ENCODE measurements at regions not wholly inside any gene's neighbourhood (a gene's known extent, or its start where the extent isn't known, plus 50 kb on each side); places are given as distances from the start of the nearest gene placed in this dataset.
"Not testable (repeated sequence)": the region's sequence is repeated elsewhere in the genome, so short reads cannot be mapped to it uniquely, and the experiment has no call there.

- H3K36me3 Mint-ChIP-seq (ENCODE audit: unreplicated experiment): no peaks in the 10 kb centered on the region
- H3K9me3 Mint-ChIP-seq (ENCODE audit: unreplicated experiment): no peaks in the 10 kb centered on the region
These were observed 108.9 kb upstream of the CCZ1B start for GRCh38 chr7:6934981-6935380.

GRCh38 chr7:6936626-6937025 is 110.6 kb upstream of the CCZ1B start:
- not testable (repeated sequence) for H3K36me3 Mint-ChIP-seq (ENCODE audit: unreplicated experiment); H3K4me3 Mint-ChIP-seq (ENCODE audit: unreplicated experiment); H3K4me1 Mint-ChIP-seq (ENCODE audit: unreplicated experiment); DNase-seq (ENCODE audit: extremely low spot score, unreplicated experiment); H3K9me3 Mint-ChIP-seq (ENCODE audit: unreplicated experiment); H3K27me3 Mint-ChIP-seq (ENCODE audit: unreplicated experiment); H3K27ac Mint-ChIP-seq (ENCODE audit: unreplicated experiment)

More at GRCh38 chr7:6934981-6935380, 108.9 kb upstream of the CCZ1B start:
- no peak overlapping the region for H3K27ac Mint-ChIP-seq (ENCODE audit: unreplicated experiment)
- no peak for TF ChIP-seq CTCF (IDR thresholded peaks at IDR 0.05)
- peaks cover 8% of the 10 kb centered on the region for H3K4me1 Mint-ChIP-seq (ENCODE audit: unreplicated experiment)
- H3K4me3 Mint-ChIP-seq (ENCODE audit: unreplicated experiment): no peak overlapping the region
- DNase-seq (ENCODE audit: extremely low spot score, unreplicated experiment): no peak
- no peaks in the 10 kb centered on the region for H3K27me3 Mint-ChIP-seq (ENCODE audit: unreplicated experiment)

GRCh38 chr7:6937746-6938145 is 111.7 kb upstream of the CCZ1B start:
- not testable (repeated sequence) for H3K4me1 Mint-ChIP-seq (ENCODE audit: unreplicated experiment); H3K36me3 Mint-ChIP-seq (ENCODE audit: unreplicated experiment); H3K27me3 Mint-ChIP-seq (ENCODE audit: unreplicated experiment); DNase-seq (ENCODE audit: extremely low spot score, unreplicated experiment); H3K4me3 Mint-ChIP-seq (ENCODE audit: unreplicated experiment); H3K9me3 Mint-ChIP-seq (ENCODE audit: unreplicated experiment); H3K27ac Mint-ChIP-seq (ENCODE audit: unreplicated experiment)

- not testable (repeated sequence) for H3K4me3 Mint-ChIP-seq (ENCODE audit: unreplicated experiment); H3K27ac Mint-ChIP-seq (ENCODE audit: unreplicated experiment); H3K27me3 Mint-ChIP-seq (ENCODE audit: unreplicated experiment); H3K4me1 Mint-ChIP-seq (ENCODE audit: unreplicated experiment); H3K36me3 Mint-ChIP-seq (ENCODE audit: unreplicated experiment); H3K9me3 Mint-ChIP-seq (ENCODE audit: unreplicated experiment); DNase-seq (ENCODE audit: extremely low spot score, unreplicated experiment)
- peak; percentile 68 for TF ChIP-seq CTCF (IDR thresholded peaks at IDR 0.05)
These were observed 112.2 kb upstream of the CCZ1B start for GRCh38 chr7:6938284-6938683.

GRCh38 chr7:6939126-6939525 is 113.1 kb upstream of the CCZ1B start:
- not testable (repeated sequence) for H3K9me3 Mint-ChIP-seq (ENCODE audit: unreplicated experiment); H3K27ac Mint-ChIP-seq (ENCODE audit: unreplicated experiment); DNase-seq (ENCODE audit: extremely low spot score, unreplicated experiment); H3K36me3 Mint-ChIP-seq (ENCODE audit: unreplicated experiment); H3K4me1 Mint-ChIP-seq (ENCODE audit: unreplicated experiment); H3K27me3 Mint-ChIP-seq (ENCODE audit: unreplicated experiment); H3K4me3 Mint-ChIP-seq (ENCODE audit: unreplicated experiment)

GRCh38 chr7:6939896-6940295 is 113.8 kb upstream of the CCZ1B start:
- DNase-seq (ENCODE audit: extremely low spot score, unreplicated experiment); H3K27me3 Mint-ChIP-seq (ENCODE audit: unreplicated experiment); H3K36me3 Mint-ChIP-seq (ENCODE audit: unreplicated experiment); H3K4me1 Mint-ChIP-seq (ENCODE audit: unreplicated experiment); H3K9me3 Mint-ChIP-seq (ENCODE audit: unreplicated experiment); H3K27ac Mint-ChIP-seq (ENCODE audit: unreplicated experiment); H3K4me3 Mint-ChIP-seq (ENCODE audit: unreplicated experiment): not testable (repeated sequence)

- H3K4me3 Mint-ChIP-seq (ENCODE audit: unreplicated experiment): not testable (repeated sequence)
These were observed 120.8 kb upstream of the CCZ1B start for GRCh38 chr7:6946873-6947272.

GRCh38 chr7:6950231-6950630 is 124.2 kb upstream of the CCZ1B start:
- H3K27ac Mint-ChIP-seq (ENCODE audit: unreplicated experiment); H3K4me1 Mint-ChIP-seq (ENCODE audit: unreplicated experiment); H3K36me3 Mint-ChIP-seq (ENCODE audit: unreplicated experiment); DNase-seq (ENCODE audit: extremely low spot score, unreplicated experiment); H3K4me3 Mint-ChIP-seq (ENCODE audit: unreplicated experiment); H3K9me3 Mint-ChIP-seq (ENCODE audit: unreplicated experiment): not testable (repeated sequence)
- H3K27me3 Mint-ChIP-seq (ENCODE audit: unreplicated experiment): peaks cover 12% of the 10 kb centered on the region

More at GRCh38 chr7:6946873-6947272, 120.8 kb upstream of the CCZ1B start:
- peaks cover 12% of the 10 kb centered on the region for H3K27me3 Mint-ChIP-seq (ENCODE audit: unreplicated experiment)
- H3K27ac Mint-ChIP-seq (ENCODE audit: unreplicated experiment); H3K36me3 Mint-ChIP-seq (ENCODE audit: unreplicated experiment); H3K4me1 Mint-ChIP-seq (ENCODE audit: unreplicated experiment); DNase-seq (ENCODE audit: extremely low spot score, unreplicated experiment); H3K9me3 Mint-ChIP-seq (ENCODE audit: unreplicated experiment): not testable (repeated sequence)

GRCh38 chr7:6951553-6951952 is 125.5 kb upstream of the CCZ1B start:
- peaks cover 13% of the 10 kb centered on the region for H3K27me3 Mint-ChIP-seq (ENCODE audit: unreplicated experiment)
- H3K27ac Mint-ChIP-seq (ENCODE audit: unreplicated experiment); H3K9me3 Mint-ChIP-seq (ENCODE audit: unreplicated experiment); H3K36me3 Mint-ChIP-seq (ENCODE audit: unreplicated experiment); H3K4me1 Mint-ChIP-seq (ENCODE audit: unreplicated experiment); DNase-seq (ENCODE audit: extremely low spot score, unreplicated experiment); H3K4me3 Mint-ChIP-seq (ENCODE audit: unreplicated experiment): not testable (repeated sequence)

Data from osteocyte (in vitro differentiated cells).